Peyer's patch (tissue), 4 donors: ENCODE measurements at regions not wholly inside any gene's neighbourhood (a gene's known extent, or its start where the extent isn't known, plus 50 kb on each side); places are given as distances from the start of the nearest gene placed in this dataset.
"Not testable (repeated sequence)": the region's sequence is repeated elsewhere in the genome, so short reads cannot be mapped to it uniquely, and the experiment has no call there.

ENCODE experiments used
- DNase-seq, 3 donors: peaks; one replicate each; pipeline ENCODE4 v3.0.0-alpha.2; 2017 to 2019
- H3K27ac ChIP-seq, 4 donors: fragments of 200-600 bp; sonication (generic); one replicate each; pipeline ENCODE4 v1.5.1; 2016 to 2019
- H3K27me3 ChIP-seq, 2 donors: fragments of 200-600 bp; sonication (generic); one replicate each; pipeline ENCODE4 v1.5.1; 2019
- H3K36me3 ChIP-seq, 3 donors: fragments of 200-600 bp; sonication (generic); one replicate each; pipeline ENCODE4 v1.5.1; 2016 to 2019
- H3K4me1 ChIP-seq, 4 donors: fragments of 200-600 bp; sonication (generic); one replicate each; pipeline ENCODE4 v1.5.1; 2016 to 2019
- H3K4me3 ChIP-seq, 4 donors: fragments of 200-600 bp; sonication (generic); 1 replicate in 3 of 4; 2 replicates in 1 of 4; pipeline ENCODE4 v1.5.1; 2016 to 2019; ENCODE audit warnings: mild to moderate bottlenecking in 1 of 4
- H3K9me3 ChIP-seq, 4 donors: fragments of 200-600 bp; sonication (generic); one replicate each; pipeline ENCODE4 v1.5.1; 2016 to 2019; ENCODE audit warnings: mild to moderate bottlenecking in 1 of 4
- POLR2A ChIP-seq, 2 donors: fragments of 450-650 bp; IDR thresholded peaks; one replicate each; pipeline ENCODE4 v1.5.1; 2017; ENCODE audit warnings: antibody characterized with exemption in 2 of 2, mild to moderate bottlenecking in 2 of 2, moderate library complexity in 2 of 2
- TF ChIP-seq, protein P1 (sequence below), 6 experiments: fragments of 450-650 bp in 4 of 6; fragments of 200-600 bp in 2 of 6; sonication (generic) in 1 of 6; IDR thresholded peaks; one replicate each; pipeline ENCODE4 v1.5.1; 2017 to 2019; ENCODE audit warnings: antibody characterized with exemption in 6 of 6, mild to moderate bottlenecking in 3 of 6, moderate library complexity in 1 of 6

- DNase-seq: no peak
- H3K4me3 ChIP-seq: no peak overlapping the region
- no peak overlapping the region for H3K27ac ChIP-seq
- H3K27me3 ChIP-seq: no peaks in the 10 kb centered on the region
- H3K4me1 ChIP-seq: no peaks in the 10 kb centered on the region
- no peaks in the 10 kb centered on the region for H3K36me3 ChIP-seq
- no peaks in the 10 kb centered on the region for H3K9me3 ChIP-seq
- no peak for TF ChIP-seq POLR2A (IDR thresholded peaks at IDR 0.05)
- TF ChIP-seq, protein P1, sequence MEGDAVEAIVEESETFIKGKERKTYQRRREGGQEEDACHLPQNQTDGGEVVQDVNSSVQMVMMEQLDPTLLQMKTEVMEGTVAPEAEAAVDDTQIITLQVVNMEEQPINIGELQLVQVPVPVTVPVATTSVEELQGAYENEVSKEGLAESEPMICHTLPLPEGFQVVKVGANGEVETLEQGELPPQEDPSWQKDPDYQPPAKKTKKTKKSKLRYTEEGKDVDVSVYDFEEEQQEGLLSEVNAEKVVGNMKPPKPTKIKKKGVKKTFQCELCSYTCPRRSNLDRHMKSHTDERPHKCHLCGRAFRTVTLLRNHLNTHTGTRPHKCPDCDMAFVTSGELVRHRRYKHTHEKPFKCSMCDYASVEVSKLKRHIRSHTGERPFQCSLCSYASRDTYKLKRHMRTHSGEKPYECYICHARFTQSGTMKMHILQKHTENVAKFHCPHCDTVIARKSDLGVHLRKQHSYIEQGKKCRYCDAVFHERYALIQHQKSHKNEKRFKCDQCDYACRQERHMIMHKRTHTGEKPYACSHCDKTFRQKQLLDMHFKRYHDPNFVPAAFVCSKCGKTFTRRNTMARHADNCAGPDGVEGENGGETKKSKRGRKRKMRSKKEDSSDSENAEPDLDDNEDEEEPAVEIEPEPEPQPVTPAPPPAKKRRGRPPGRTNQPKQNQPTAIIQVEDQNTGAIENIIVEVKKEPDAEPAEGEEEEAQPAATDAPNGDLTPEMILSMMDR (IDR thresholded peaks at IDR 0.05): no peak
Measured at GRCh38 chr12:67540920-67541624, 107.5 kb upstream of the DYRK2 start.

GRCh38 chr12:67541625-67541991 is 106.9 kb upstream of the DYRK2 start:
- H3K9me3 ChIP-seq: no peaks in the 10 kb centered on the region
- no peaks in the 10 kb centered on the region for H3K4me1 ChIP-seq
- no peaks in the 10 kb centered on the region for H3K27me3 ChIP-seq
- peak in 1 of 3 donors; percentile 36 for DNase-seq
- TF ChIP-seq, protein P1 (IDR thresholded peaks at IDR 0.05): no peak
- TF ChIP-seq POLR2A (IDR thresholded peaks at IDR 0.05): no peak
- no peaks in the 10 kb centered on the region for H3K36me3 ChIP-seq
- no peak overlapping the region for H3K27ac ChIP-seq
- no peak overlapping the region for H3K4me3 ChIP-seq

DNA sequence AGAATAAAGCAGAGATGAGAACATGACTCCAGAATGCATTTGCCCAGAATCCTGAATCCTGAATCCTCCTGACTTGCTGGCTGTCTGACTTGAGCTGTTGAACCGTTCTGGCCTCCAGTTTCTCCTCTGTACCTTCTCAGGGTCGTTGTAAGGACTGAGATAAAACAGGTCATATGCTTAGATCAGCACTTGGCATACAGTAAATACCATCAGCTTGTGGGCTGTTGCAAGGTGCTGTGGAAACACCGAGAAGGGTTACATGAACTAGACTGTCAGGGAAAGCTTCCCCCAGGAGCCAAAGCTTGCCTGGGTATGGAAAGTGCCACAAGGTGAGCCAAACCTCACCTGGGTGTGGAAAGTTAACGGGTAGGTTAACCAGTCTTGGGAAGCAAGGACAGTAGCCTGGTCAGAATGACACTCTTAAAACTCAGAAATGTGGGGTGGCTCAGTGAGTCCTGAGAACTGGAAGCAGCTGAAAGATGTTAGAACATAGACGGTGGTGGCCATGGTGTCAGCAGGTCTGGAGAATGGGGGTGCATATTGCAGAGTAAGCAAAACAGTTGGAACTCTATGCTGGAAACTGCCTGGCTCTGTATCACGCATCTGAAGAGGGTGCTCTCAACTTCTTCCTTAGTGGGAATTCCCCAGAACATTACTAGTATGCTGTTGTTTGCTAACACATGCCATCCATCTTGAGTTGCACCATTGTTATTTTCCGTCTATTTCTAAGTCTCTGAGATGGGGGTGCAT is 105.3 kb upstream of the DYRK2 start:
- TF ChIP-seq POLR2A (IDR thresholded peaks at IDR 0.05): no peak
- TF ChIP-seq, protein P1 (IDR thresholded peaks at IDR 0.05): no peak
- Histone ChIP-seq H3K36me3 (no peaks in the 10 kb centered on the region), H3K27ac (no peak overlapping the region), H3K4me3 (no peak overlapping the region), H3K9me3 (no peaks in the 10 kb centered on the region), H3K4me1 (peaks cover 0 to 6% (median 0%) of the 10 kb centered on the region in 4 donors), H3K27me3 (no peaks in the 10 kb centered on the region)
- DNase-seq: no peak

DNA sequence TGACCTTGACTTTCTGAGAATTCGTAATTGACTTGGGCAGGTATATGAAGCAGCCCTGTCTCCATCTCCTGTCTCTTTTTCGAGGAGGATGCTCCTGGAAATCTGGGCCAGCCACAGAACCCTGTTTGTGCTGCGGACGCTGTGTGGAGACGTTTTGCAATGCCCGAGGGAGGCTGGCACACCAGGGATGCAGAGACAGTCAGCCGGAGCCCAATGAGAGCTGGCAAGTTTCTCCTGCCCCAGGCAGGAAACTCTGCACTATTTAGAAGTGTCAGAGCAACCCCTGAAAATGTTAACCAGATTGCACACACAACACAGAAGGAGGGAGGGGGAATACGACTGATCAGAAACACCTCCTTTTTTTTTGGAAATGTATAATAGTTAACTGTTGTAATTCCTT is 103.2 kb upstream of the DYRK2 start:
- Histone ChIP-seq H3K4me3 (no peak overlapping the region), H3K27me3 (no peaks in the 10 kb centered on the region), H3K27ac (no peak overlapping the region), H3K36me3 (no peaks in the 10 kb centered on the region), H3K4me1 (peaks cover 0 to 6% (median 0%) of the 10 kb centered on the region in 4 donors), H3K9me3 (no peaks in the 10 kb centered on the region)
- no peak for DNase-seq
- TF ChIP-seq, protein P1 (IDR thresholded peaks at IDR 0.05): no peak
- no peak for TF ChIP-seq POLR2A (IDR thresholded peaks at IDR 0.05)

- no peaks in the 10 kb centered on the region for H3K27me3 ChIP-seq
- TF ChIP-seq, protein P1 (IDR thresholded peaks at IDR 0.05): no peak
- no peak for TF ChIP-seq POLR2A (IDR thresholded peaks at IDR 0.05)
- H3K4me3 ChIP-seq: no peak overlapping the region
- H3K36me3 ChIP-seq: no peaks in the 10 kb centered on the region
- no peak for DNase-seq
- H3K9me3 ChIP-seq: no peaks in the 10 kb centered on the region
- H3K27ac ChIP-seq: peak overlapping the region in 1 of 4 donors; percentile 46
- peaks cover 0 to 6% (median 0%) of the 10 kb centered on the region in 4 donors for H3K4me1 ChIP-seq
Measured at GRCh38 chr12:67546746-67547145, 101.8 kb upstream of the DYRK2 start.

GRCh38 chr12:67555075-67555717 is 93.3 kb upstream of the DYRK2 start:
- Histone ChIP-seq H3K27ac (peak overlapping the region in 3 of 4 donors; percentile 23 to 31 (median 29)), H3K4me1 (peaks cover 0 to 16% (median 4%) of the 10 kb centered on the region in 4 donors)
- H3K4me3 ChIP-seq, H3K27me3 ChIP-seq, H3K9me3 ChIP-seq, H3K36me3 ChIP-seq: not testable (repeated sequence)
- DNase-seq: peak; percentile 41 to 80 (median 79)
